ENCODE measurements at regions not wholly inside any gene's neighbourhood (a gene's known extent, or its start where the extent isn't known, plus 50 kb on each side); places are given as distances from the start of the nearest gene placed in this dataset.

- Histone ChIP-seq H3K27me3 (no peaks in the 10 kb centered on the region), H3K4me1 (peaks cover 5% of the 10 kb centered on the region; the same call in 1 of the 2 replicates), H3K9me3 (no peaks in the 10 kb centered on the region), H3K4me3 (ENCODE audit: low read depth, low read length) (no peak overlapping the region), H3K36me3 (no peaks in the 10 kb centered on the region)
- no peak for DNase-seq
- TF ChIP-seq CTCF (IDR thresholded peaks at IDR 0.05; ENCODE audit: low read depth, low read length): no peak
These were observed 169.9 kb upstream of the TSC22D2 start for GRCh38 chr3:150238048-150238802.

GRCh38 chr3:150237490-150237889 lies 170.6 kb upstream of the TSC22D2 start:
- no peaks in the 10 kb centered on the region for H3K27me3 ChIP-seq
- no peak overlapping the region for H3K4me3 ChIP-seq (ENCODE audit: low read depth, low read length)
- no peak for TF ChIP-seq CTCF (IDR thresholded peaks at IDR 0.05; ENCODE audit: low read depth, low read length)
- no peak for DNase-seq
- no peaks in the 10 kb centered on the region for H3K36me3 ChIP-seq
- peaks cover 5% of the 10 kb centered on the region; the same call in 1 of the 2 replicates for H3K4me1 ChIP-seq
- H3K9me3 ChIP-seq: no peaks in the 10 kb centered on the region

- Histone ChIP-seq H3K27me3 (no peaks in the 10 kb centered on the region), H3K4me1 (peaks cover 5% of the 10 kb centered on the region; the same call in 1 of the 2 replicates), H3K36me3 (no peaks in the 10 kb centered on the region), H3K9me3 (no peaks in the 10 kb centered on the region), H3K4me3 (ENCODE audit: low read depth, low read length) (no peak overlapping the region)
- no peak for TF ChIP-seq CTCF (IDR thresholded peaks at IDR 0.05; ENCODE audit: low read depth, low read length)
- no peak for DNase-seq
These were observed 171.6 kb upstream of the TSC22D2 start for GRCh38 chr3:150236316-150237082.

- H3K4me1 ChIP-seq: peaks cover 5% of the 10 kb centered on the region; the same call in 1 of the 2 replicates
- no peak for TF ChIP-seq CTCF (IDR thresholded peaks at IDR 0.05; ENCODE audit: low read depth, low read length)
- no peaks in the 10 kb centered on the region for H3K27me3 ChIP-seq
- DNase-seq: no peak
- no peaks in the 10 kb centered on the region for H3K9me3 ChIP-seq
- H3K4me3 ChIP-seq (ENCODE audit: low read depth, low read length): no peak overlapping the region
- no peaks in the 10 kb centered on the region for H3K36me3 ChIP-seq
These were observed 172.3 kb upstream of the TSC22D2 start for GRCh38 chr3:150235799-150236198.

GRCh38 chr3:150232992-150233451 lies 175.1 kb upstream of the TSC22D2 start:
- Histone ChIP-seq H3K4me3 (ENCODE audit: low read depth, low read length) (no peak overlapping the region), H3K4me1 (peaks cover 3% of the 10 kb centered on the region; the same call in 1 of the 2 replicates), H3K9me3 (no peaks in the 10 kb centered on the region), H3K36me3 (no peaks in the 10 kb centered on the region), H3K27me3 (no peaks in the 10 kb centered on the region)
- TF ChIP-seq CTCF (IDR thresholded peaks at IDR 0.05; ENCODE audit: low read depth, low read length): no peak
- peak; percentile 31 for DNase-seq

Data from BE2C (cell line).